ENCODE measurements at regions not wholly inside any gene's neighbourhood (a gene's known extent, or its start where the extent isn't known, plus 50 kb on each side); places are given as distances from the start of the nearest gene placed in this dataset.

- no peak for TF ChIP-seq POLR2A (IDR thresholded peaks at IDR 0.05; ENCODE audit: extremely low read depth, insufficient read length)
- TF ChIP-seq, protein P1, sequence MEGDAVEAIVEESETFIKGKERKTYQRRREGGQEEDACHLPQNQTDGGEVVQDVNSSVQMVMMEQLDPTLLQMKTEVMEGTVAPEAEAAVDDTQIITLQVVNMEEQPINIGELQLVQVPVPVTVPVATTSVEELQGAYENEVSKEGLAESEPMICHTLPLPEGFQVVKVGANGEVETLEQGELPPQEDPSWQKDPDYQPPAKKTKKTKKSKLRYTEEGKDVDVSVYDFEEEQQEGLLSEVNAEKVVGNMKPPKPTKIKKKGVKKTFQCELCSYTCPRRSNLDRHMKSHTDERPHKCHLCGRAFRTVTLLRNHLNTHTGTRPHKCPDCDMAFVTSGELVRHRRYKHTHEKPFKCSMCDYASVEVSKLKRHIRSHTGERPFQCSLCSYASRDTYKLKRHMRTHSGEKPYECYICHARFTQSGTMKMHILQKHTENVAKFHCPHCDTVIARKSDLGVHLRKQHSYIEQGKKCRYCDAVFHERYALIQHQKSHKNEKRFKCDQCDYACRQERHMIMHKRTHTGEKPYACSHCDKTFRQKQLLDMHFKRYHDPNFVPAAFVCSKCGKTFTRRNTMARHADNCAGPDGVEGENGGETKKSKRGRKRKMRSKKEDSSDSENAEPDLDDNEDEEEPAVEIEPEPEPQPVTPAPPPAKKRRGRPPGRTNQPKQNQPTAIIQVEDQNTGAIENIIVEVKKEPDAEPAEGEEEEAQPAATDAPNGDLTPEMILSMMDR (IDR thresholded peaks at IDR 0.05; ENCODE audit: low read depth, low read length) = no peak
- no peak for TF ChIP-seq MAX (IDR thresholded peaks at IDR 0.05; ENCODE audit: low read depth, low read length)
These were observed 69.4 kb upstream of the DSC1 start for GRCh38 chr18:31232013-31232412.
